Activated CD4-positive, alpha-beta T cell treated with anti-CD3 and anti-CD28 coated beads for 4 hours (primary cell): ENCODE measurements at regions not wholly inside any gene's neighbourhood (a gene's known extent, or its start where the extent isn't known, plus 50 kb on each side); places are given as distances from the start of the nearest gene placed in this dataset.

Experiments
- DNase-seq, 2 donors: peaks; one replicate each; pipeline ENCODE4 v3.0.0-alpha.2; 2020

DNA sequence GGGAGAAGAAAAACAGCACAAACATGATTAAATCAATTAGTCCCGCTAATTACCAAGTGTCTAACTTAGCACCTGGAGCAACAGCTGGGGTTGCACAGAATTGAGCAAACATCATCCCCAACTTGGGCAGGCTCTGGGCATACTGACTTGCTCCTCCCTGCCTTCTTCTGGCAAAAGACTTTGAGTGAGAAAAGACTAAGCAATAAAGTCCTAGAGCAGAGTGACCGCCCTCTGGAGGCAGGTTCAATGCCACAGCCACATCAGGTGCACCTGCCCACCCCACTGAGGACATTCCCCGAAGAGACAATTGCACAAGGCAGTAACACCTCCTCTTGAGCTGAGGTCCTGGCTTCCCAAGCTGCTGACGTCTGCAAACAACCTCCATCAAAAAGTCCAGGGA, 358.3 kb downstream of the SOX9 start:
- no peak for DNase-seq

GRCh38 chr17:72481572-72481971, 360.8 kb downstream of the SOX9 start:
- DNase-seq: no peak

DNA sequence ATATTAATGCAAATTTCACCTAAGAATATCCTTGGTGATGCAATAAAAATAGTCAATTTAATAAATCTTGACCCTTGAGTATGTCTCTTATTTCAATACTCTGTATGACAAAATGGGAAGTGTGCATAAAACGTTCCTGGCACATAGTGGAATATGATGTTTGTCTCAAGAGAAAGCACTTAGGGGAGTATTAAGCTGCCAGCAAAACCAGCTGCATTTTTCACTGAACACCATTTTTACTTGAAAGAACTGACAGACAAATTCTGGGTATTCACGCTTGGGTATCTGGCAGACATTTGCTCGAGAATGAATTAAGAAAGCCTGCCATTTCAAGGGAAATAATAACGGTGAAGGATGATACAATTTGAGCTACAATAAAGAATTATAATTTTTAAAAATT, 364.8 kb downstream of the SOX9 start:
- no peak for DNase-seq

DNA sequence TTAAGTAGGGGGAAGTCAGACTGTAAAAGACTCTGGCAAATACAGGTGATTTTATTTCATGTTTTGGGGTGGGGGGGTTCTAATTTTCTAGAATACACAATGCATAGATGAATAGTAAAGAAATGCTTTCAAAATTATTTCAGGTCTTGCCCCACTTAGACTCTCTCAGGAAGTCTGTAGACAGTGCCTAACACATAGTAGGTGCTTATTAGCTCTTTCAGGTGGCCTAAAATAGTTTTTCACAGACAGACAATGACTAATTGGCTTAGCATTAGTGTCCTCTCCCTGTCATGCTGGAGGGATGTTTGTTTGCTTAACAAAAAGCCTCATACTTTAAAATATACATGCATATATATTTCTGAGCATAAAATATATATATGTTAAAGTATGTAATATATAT, 366.0 kb downstream of the SOX9 start:
- DNase-seq: no peak

GRCh38 chr17:72487731-72488494, 367.1 kb downstream of the SOX9 start:
- DNase-seq: no peak

DNA sequence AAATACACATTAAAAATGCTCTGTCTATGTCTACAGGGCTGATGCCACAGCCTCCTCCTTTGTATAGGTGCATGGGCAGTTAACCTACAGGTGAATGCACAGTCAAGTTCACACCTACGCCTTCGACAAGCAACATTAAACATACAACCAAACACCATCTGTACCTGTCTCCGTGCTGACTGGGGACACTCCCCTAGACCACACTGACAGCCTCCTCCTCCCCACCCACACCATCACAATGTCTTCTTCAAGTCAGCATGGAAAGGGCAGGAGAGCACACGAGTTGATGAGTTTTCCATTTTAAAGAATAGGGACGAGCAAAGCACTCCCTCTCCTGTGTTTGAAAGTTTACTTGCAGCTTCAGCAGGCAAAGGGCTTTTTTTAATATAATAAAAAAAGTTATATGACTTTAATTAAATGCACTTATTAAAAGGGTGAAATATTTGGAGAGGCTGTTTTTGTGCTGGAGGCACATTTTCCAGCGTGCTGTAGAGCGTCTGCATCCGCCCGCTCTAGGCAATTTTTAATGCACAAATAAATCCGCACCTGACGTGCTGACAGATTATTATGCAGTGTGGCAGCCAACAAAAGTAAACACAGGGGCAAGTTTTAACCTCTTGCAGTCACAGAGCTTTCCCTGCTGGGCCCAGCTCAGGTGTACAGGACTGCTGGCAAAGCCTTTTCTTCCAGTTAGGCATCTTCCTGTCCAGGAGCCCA, 367.9 kb downstream of the SOX9 start:
- DNase-seq: no peak

GRCh38 chr17:72489272-72489641, 368.4 kb downstream of the SOX9 start:
- DNase-seq: no peak

DNA sequence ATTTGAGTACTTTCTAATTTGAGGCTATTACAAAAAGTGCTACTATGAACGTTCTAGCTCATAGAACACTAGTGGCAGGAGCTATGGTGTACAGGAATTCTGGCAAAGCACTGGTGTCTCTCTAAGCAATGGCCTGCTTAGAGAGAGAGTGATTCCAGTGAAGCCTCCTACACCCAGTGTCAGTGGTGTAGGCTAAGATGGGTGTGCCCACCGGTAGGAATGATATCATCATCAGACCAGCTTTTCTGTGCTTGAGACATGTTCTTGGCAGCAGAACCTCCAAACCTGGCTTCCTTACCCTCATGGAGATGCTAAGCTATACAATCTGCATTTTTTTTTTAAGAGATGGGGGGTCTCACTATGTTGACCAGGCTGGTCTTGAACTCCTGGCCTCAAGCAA, 370.3 kb downstream of the SOX9 start:
- DNase-seq: no peak

- DNase-seq: no peak
Measured at GRCh38 chr17:72492494-72492893, 371.7 kb downstream of the SOX9 start.

DNA sequence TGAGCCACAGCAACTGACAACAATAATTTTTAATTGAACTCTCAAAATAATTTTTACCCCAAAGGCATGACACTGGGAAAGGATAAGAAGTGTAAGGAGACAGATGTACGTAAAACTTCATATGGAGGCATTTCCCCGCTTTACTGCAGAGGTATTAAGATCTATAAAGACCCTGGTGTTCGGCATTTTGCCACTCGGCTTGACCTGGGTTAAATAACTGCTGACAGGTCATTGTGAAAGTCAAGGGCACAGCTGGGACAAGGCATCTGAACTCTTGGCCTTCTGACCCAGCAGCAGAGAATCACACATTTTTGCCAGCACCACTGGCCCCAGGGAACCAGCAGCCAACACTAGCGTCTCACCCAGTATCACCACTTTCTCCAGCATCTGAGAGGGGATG, 372.1 kb downstream of the SOX9 start:
- DNase-seq: no peak

DNA sequence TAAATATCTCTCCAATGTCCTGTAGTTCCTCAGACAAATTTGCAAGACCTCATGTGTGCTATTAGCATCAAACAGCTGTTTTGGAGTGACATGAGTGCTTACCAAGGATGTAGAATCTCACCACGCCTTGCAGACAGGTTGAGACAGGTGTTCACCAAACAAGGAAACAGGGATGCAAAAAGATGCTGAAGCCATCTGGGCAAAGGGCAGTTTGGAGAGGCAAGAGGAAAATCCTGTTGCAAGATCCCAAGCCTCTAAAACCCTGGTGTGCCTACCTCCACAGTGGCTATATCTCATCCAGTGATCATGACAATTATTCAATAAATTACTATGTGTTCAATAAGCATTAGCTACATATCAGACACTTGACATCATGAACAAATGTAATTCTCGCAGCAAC, 373.7 kb downstream of the SOX9 start:
- DNase-seq: no peak

GRCh38 chr17:72496461-72496860, 375.6 kb downstream of the SOX9 start:
- no peak for DNase-seq

GRCh38 chr17:72497915-72498314, 377.1 kb downstream of the SOX9 start:
- DNase-seq: no peak

DNA sequence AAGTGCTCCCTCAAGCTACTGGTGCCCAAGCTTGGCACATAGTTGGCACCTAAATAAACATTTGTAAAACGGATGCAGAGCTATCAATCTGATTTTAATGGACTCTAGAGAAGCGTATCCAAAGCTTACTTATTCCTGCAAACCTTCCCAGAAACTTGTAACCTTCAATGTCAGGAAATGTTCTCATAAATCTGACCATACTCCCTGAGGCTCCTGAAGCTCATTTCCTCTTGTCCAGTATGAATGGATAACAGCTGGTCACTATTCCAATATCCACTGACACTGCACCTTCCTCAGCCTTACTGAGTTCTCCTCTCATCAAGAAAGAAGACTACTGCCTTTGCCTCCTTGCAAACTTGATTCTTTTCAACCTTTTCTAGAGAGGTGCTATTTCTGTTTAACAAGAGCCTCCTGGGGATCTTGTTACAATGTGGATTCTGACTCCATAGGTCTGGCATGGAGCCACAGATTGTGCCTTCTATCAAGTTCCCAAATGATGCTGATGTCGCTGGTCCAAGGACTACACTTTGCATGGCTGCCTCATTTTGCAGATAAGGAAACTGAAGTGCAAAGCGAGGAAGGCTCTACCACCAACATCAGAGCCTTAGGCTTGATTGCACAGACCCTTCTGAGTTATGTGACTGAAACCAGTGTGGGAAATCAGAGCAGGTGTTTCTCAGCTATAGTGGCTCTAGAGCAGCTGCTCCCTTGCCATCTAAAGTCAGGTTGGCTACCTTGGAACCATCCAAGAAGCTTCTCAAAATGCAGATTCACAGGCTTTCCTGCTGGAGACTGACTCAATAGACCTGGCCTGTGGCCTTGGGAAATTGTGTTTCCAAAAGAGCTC, 377.8 kb downstream of the SOX9 start:
- no peak for DNase-seq

GRCh38 chr17:72501404-72502370, 380.9 kb downstream of the SOX9 start:
- DNase-seq: no peak

DNA sequence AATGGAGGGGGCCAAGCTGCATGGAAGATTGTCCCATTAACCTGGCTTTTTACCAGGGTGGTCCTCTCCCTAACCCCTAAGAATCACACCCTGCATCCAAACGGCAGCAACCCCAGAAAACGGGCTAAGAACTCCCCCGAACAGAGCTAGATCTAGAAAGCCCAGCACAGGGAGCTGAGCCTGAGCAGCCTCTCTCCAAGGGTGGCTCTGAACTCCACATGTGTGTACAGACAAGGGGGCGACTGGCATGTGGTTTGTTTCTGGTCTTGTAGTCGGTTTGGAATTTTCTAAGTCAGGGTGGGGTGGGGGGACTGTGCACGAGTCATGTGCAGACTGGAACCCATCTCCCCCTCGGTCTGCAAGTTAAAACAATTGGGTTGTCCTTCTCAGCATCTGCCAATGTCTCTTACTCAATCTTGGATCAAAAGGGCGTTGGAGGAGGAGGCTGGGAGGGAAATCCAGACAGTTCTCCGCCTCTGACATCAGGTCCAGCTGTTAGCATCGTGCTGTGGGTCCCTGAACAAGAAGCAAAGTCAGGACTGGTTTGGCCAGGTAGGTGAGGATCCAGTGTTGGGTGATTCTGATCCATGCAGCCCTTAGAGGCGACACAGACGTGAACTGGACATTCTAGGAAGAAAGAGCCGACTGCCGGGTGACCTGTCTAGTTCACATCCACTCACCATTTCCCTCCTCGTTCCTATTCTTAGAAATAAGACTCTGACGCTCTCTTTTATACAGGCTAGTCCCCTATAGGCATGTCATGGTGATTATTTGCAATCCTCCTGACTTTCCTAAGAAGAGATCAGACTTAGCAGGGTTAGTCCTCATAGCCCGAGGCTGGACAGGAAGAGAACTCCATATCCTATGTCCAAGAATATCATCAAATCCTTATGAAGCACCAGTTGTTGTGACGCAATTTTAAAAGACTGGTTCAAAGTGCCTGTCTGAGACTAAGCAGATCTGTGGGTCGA, 381.8 kb downstream of the SOX9 start:
- no peak for DNase-seq

DNA sequence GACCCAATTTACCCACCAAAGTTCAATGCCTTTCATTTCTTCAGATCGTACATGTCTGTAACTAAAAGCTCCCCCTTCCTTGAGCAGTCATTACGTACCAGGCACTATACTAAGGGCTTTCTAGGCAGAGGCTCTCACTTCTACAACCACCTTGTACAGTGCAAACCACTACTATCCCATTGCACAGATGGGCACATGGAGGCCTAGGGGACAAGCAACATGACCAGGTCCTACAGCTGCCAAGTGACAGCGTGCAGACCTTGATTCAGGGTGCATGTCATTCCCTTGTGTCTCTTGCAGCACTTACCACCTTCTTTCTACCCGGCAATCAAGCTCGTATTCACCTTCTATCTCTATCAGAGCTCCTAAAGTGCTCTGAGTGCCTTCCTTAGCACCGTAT, 382.7 kb downstream of the SOX9 start:
- DNase-seq: no peak

DNA sequence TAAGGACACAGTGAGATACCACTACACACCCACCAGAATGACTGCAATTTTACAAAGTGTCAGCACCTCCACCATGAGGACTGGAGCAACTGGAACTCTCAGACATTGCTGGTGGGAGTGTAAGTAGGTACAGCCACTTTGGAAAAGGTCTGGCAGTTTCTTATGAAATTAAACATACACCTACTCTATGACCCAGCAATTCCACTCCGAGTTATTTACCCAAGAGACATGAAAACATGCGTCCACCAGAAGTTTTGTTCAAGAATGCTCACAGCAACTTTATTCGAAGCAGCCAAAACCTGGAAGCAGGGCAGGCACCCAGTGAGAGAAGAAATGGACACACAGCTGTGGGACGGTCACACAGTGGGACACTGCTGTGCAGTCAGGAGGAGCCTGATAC, 384.0 kb downstream of the SOX9 start:
- no peak for DNase-seq

- DNase-seq: no peak
Measured at GRCh38 chr17:72506773-72507172, 386.0 kb downstream of the SOX9 start.

DNA sequence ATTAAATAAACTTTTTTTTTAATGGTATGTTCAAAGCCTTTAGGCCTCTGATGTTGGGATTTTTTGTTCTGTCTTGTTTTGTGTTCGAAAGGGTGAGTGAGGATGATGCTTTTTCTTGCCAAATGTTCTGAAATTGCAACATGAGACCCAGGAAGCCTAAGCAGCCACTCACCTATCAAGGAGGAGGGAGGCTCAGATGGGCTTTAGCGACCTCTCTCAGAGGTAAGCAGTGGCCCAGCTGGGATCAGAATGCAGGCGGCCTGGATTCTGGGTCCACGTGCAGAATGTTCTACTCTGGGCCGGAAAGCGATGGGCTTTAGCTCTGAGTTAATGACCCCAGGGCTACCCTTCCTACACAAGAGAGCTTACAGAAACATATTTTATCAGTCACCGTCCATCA, 386.6 kb downstream of the SOX9 start:
- no peak for DNase-seq

- no peak for DNase-seq
Measured at GRCh38 chr17:72510351-72511016, 389.7 kb downstream of the SOX9 start.
